K562 (cell line): ENCODE measurements at regions not wholly inside any gene's neighbourhood (a gene's known extent, or its start where the extent isn't known, plus 50 kb on each side); places are given as distances from the start of the nearest gene placed in this dataset.

Source experiments
- ATAC-seq: fragments of 200-7000 bp; cut with Tn5 transposase; 3 replicates; pipeline ENCODE4 v1.9.1; 2020; ENCODE audit warnings: moderate library complexity
- BruUV-seq: library from RNA; stranded (reverse); fragments of 400-500 nt; replicated peaks from 2 replicates; lab custom pipeline; 2021; lab: Mats Ljungman, UMichigan
- CTCF ChIA-PET: fragments of 300-600 bp; formaldehyde crosslinking; extraction: SDS; loops from one replicate; lab custom pipeline; 2021; ENCODE audit warnings: low intra/inter-chr PET ratio; lab: Yijun Ruan, JAX
- POLR2A ChIA-PET: fragments of 300-600, 350-650 bp; sonication (Branson Sonifier 250); formaldehyde crosslinking; extraction: SDS; loops from one replicate; lab custom pipeline; 2021; ENCODE audit warnings: antibody characterized with exemption, inconsistent platforms; lab: Yijun Ruan, JAX
- DNase-seq, 4 experiments: peaks; one replicate each; pipeline versions ENCODE4 v3.0.0 to v3.0.0-alpha.2; 2011 to 2018; ENCODE audit warnings: low spot score in 3 of 4, mixed read lengths in 3 of 4; ENCODE audit errors: extremely low read depth in 1 of 4
- FAIRE-seq: peaks from 2 replicates; lab custom pipeline; 2011; peaks lifted over from hg19 to GRCh38; lab: Jason Lieb, UNC
- H2AFZ ChIP-seq: 2 replicates; pipeline ENCODE4 v1.6.0; 2011; ENCODE audit warnings: low read depth, low read length, control low read depth, inconsistent platforms
- H3K27ac ChIP-seq: fragments of 200-600 bp; 3 replicates; pipeline ENCODE4 v1.8.0; 2011; ENCODE audit warnings: low read depth, mild to moderate bottlenecking, control low read depth, inconsistent platforms, low read length, moderate library complexity, mixed read lengths; ENCODE audit errors: extremely low read depth
- H3K27me3 ChIP-seq, 2 experiments: fragments of 300-600 bp in 1 of 2; 2 replicates in 1 of 2; 3 replicates in 1 of 2; pipeline versions ENCODE4 v1.6.0 to v1.8.0; 2011; ENCODE audit warnings: inconsistent platforms in 2 of 2, low read length in 2 of 2, mild to moderate bottlenecking in 1 of 2, mixed read lengths in 1 of 2, moderate library complexity in 1 of 2; ENCODE audit not compliant: control insufficient read depth in 2 of 2, insufficient read depth in 2 of 2
- H3K36me3 ChIP-seq: fragments of 300-600 bp; 3 replicates; pipeline ENCODE4 v1.8.0; 2011; ENCODE audit warnings: mild to moderate bottlenecking, low read length, inconsistent platforms; ENCODE audit not compliant: control insufficient read depth, insufficient read depth
- H3K4me1 ChIP-seq, 2 experiments: fragments of 200-600 bp in 1 of 2; replicated peaks in 1 of 2; 2 replicates in 1 of 2; 3 replicates in 1 of 2; pipeline versions ENCODE4 v1.5.1 to v1.8.0; 2011; ENCODE audit warnings: inconsistent platforms in 2 of 2, low read length in 2 of 2, mild to moderate bottlenecking in 1 of 2, mixed read lengths in 1 of 2, moderate library complexity in 1 of 2; ENCODE audit not compliant: control insufficient read depth in 2 of 2, insufficient read depth in 2 of 2
- H3K4me2 ChIP-seq: 2 replicates; pipeline ENCODE4 v1.6.1; 2011; ENCODE audit warnings: low read length, control low read depth, inconsistent platforms, mixed read lengths; ENCODE audit not compliant: insufficient read depth
- H3K4me3 ChIP-seq: fragments of 200-600 bp; sonication (generic), shearing (Covaris generic); 2 replicates; pipeline ENCODE4 v1.5.1; 2016; ENCODE audit warnings: control low read depth, inconsistent platforms
- H3K79me2 ChIP-seq: fragments of 200-600 bp; 3 replicates; pipeline ENCODE4 v1.8.0; 2011; ENCODE audit warnings: low read length, inconsistent platforms; ENCODE audit not compliant: control insufficient read depth, insufficient read depth
- H3K9ac ChIP-seq, 2 experiments: 2 replicates each; pipeline versions ENCODE4 v1.6.0 to v1.6.1; 2011; ENCODE audit warnings: low read depth in 2 of 2, low read length in 2 of 2, control low read depth in 1 of 2, inconsistent platforms in 1 of 2, mild to moderate bottlenecking in 1 of 2, mixed read lengths in 1 of 2; ENCODE audit not compliant: insufficient read depth in 1 of 2
- H3K9me1 ChIP-seq: one replicate; pipeline ENCODE4 v1.6.0; 2011; ENCODE audit warnings: inconsistent platforms, mild to moderate bottlenecking, low read length, moderate library complexity; ENCODE audit not compliant: control insufficient read depth, insufficient read depth
- H3K9me3 ChIP-seq: replicated peaks from 2 replicates; pipeline ENCODE4 v1.5.1; 2011; ENCODE audit warnings: low read depth, low read length, inconsistent platforms; ENCODE audit not compliant: control insufficient read depth, insufficient read depth
- H4K20me1 ChIP-seq: replicated peaks from 2 replicates; pipeline ENCODE4 v1.6.1; 2011; ENCODE audit warnings: low read length, inconsistent platforms, mixed read lengths; ENCODE audit not compliant: control insufficient read depth, insufficient read depth
- CHD2 ChIP-seq: IDR thresholded peaks from 2 replicates; pipeline ENCODE4 v1.6.1; 2011; ENCODE audit warnings: low read depth, low read length
- LEF1 ChIP-seq: fragments of 450-650 bp; IDR thresholded peaks from 2 replicates; pipeline ENCODE4 v1.6.1; 2016; ENCODE audit warnings: mild to moderate bottlenecking
- MCM2 ChIP-seq: fragments of 450-650 bp; IDR thresholded peaks from 2 replicates; pipeline ENCODE4 v1.6.1; 2017; ENCODE audit warnings: low read depth, mild to moderate bottlenecking
- NBN ChIP-seq: fragments of 450-650 bp; IDR thresholded peaks from 2 replicates; pipeline ENCODE4 v1.6.1; 2016; ENCODE audit warnings: low read depth, mild to moderate bottlenecking
- NR3C1 ChIP-seq: sonication (generic); formaldehyde crosslinking; IDR thresholded peaks from 2 replicates; pipeline ENCODE4 v1.8.1; 2022; ENCODE audit warnings: missing genetic modification reagents
- OTX1 ChIP-seq: fragments of 450-650 bp; formaldehyde crosslinking; IDR thresholded peaks from 2 replicates; pipeline ENCODE4 v1.4.0; 2022; ENCODE audit warnings: mild to moderate bottlenecking
- POLR2A ChIP-seq: fragments of 450-650 bp; conservative IDR thresholded peaks from 2 replicates; pipeline ENCODE4 v1.6.1; 2016
- SAFB2 ChIP-seq: fragments of 200-400 bp; formaldehyde crosslinking; IDR thresholded peaks from 2 replicates; pipeline ENCODE4 v1.6.1; 2018; ENCODE audit warnings: borderline replicate concordance, low read length, low read depth, moderate library complexity; ENCODE audit not compliant: severe bottlenecking
- U2AF1 ChIP-seq: fragments of 200-400 bp; formaldehyde crosslinking; optimal IDR thresholded peaks from 2 replicates; pipeline ENCODE3; 2017; ENCODE audit warnings: mild to moderate bottlenecking, low read depth, low read length, moderate library complexity
- ZNF12 ChIP-seq: sonication (generic); formaldehyde crosslinking; IDR thresholded peaks from 2 replicates; pipeline ENCODE4 v1.4.0; 2020; ENCODE audit warnings: mild to moderate bottlenecking, missing genetic modification reagents
- ZNF146 ChIP-seq: IDR thresholded peaks from one replicate; pipeline ENCODE4 v1.6.1; 2018; ENCODE audit warnings: missing compliant biosample characterization; ENCODE audit not compliant: unreplicated experiment
- ZNF408 ChIP-seq: fragments of 250-450 bp; sonication (Bioruptor Pico); IDR thresholded peaks from 2 replicates; pipeline ENCODE4 v1.4.0; 2020; ENCODE audit warnings: low read depth, mild to moderate bottlenecking, moderate library complexity
- WGBS: fragments of 100-300 bp; shearing (Covaris generic); methylation state at CpG from one replicate; pipeline ENCODE4 v1.1.6; 2016; ENCODE audit warnings: low coverage, mixed read lengths; ENCODE audit not compliant: insufficient coverage; ENCODE audit errors: missing lambda C conversion rate; 5-methylcytosine and 5-hydroxymethylcytosine counted together
- in situ Hi-C: fragments of 300-500 bp; cut with MboI; formaldehyde crosslinking; loops from 4 replicates; pipeline ENCODE4 v1.15.0; 2018; ENCODE audit warnings: inconsistent platforms, mixed read lengths
- intact Hi-C: fragments of 100-400 bp; cut with micrococcal nuclease; formaldehyde crosslinking; loops from 2 replicates; pipeline ENCODE4 v1.14.2; 2022
- TF ChIP-seq, protein P1 (sequence below), 2 experiments: IDR thresholded peaks in 1 of 2; conservative IDR thresholded peaks in 1 of 2; 2 replicates each; pipeline ENCODE4 v1.6.1; 2016; ENCODE audit warnings: low read depth in 2 of 2, mild to moderate bottlenecking in 1 of 2, missing compliant biosample characterization in 1 of 2, missing genetic modification characterization in 1 of 2, moderate library complexity in 1 of 2
- TF ChIP-seq, protein P2 (sequence below): sonication (generic); formaldehyde crosslinking; IDR thresholded peaks from 2 replicates; pipeline ENCODE4 v1.8.0; 2023; ENCODE audit warnings: mild to moderate bottlenecking, missing genetic modification reagents

DNA sequence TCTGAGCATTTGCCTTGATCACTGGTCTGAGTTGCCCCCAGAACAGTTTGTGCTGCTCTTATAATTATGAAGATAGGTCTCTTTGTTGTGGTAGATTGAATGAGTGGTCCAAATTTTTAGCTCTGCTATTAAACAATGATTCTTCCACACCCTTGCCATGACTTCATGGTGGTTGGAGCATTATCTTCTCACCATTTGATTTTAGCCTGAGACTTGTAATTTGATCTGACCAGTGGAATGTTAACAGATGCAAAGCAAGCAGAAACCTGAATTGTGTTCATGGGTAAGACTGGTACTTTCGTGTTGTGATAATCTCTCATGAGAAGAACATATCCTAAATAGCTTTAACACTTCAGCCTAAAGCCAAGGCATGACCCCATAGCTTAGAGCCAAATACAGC lies 139.1 kb downstream of the TFPI2 start:
- Histone ChIP-seq H3K9me3 (no peaks in the 10 kb centered on the region), H2AFZ (no peak overlapping the region), H3K27ac (no peak overlapping the region), H3K27me3 (no peaks in the 10 kb centered on the region), H3K4me2 (no peak overlapping the region), H3K9me1 (no peaks in the 10 kb centered on the region)
- POLR2A ChIA-PET = interaction anchor here (0.7 to 1.0 kb wide), 2 partner anchors 9 to 519 kb away, joined by 3 to 6 read pairs; partner anchors contain the start of gene VPS50
- CTCF ChIA-PET = no interaction called here
- intact Hi-C loops = no loop called here
- no peak for DNase-seq
- no peak for TF ChIP-seq CHD2
- TF ChIP-seq ZNF408 (CRISPR knock-in tag) = no peak
- TF ChIP-seq OTX1 (CRISPR knock-in tag) = no peak
- TF ChIP-seq MCM2 = no peak
- TF ChIP-seq ZNF146 = no peak
- TF ChIP-seq, protein P1, sequence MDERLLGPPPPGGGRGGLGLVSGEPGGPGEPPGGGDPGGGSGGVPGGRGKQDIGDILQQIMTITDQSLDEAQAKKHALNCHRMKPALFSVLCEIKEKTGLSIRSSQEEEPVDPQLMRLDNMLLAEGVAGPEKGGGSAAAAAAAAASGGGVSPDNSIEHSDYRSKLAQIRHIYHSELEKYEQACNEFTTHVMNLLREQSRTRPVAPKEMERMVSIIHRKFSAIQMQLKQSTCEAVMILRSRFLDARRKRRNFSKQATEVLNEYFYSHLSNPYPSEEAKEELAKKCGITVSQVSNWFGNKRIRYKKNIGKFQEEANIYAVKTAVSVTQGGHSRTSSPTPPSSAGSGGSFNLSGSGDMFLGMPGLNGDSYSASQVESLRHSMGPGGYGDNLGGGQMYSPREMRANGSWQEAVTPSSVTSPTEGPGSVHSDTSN (CRISPR knock-in tag; IDR thresholded peaks at IDR 0.05; ENCODE audit: low read depth) = no peak
- TF ChIP-seq, protein P1 (tag; conservative IDR thresholded peaks at IDR 0.05; ENCODE audit: low read depth) = no peak
- no peak for TF ChIP-seq LEF1
- no peak for TF ChIP-seq NR3C1
- TF ChIP-seq NBN = no peak
- TF ChIP-seq SAFB2 = no peak
- TF ChIP-seq, protein P2, sequence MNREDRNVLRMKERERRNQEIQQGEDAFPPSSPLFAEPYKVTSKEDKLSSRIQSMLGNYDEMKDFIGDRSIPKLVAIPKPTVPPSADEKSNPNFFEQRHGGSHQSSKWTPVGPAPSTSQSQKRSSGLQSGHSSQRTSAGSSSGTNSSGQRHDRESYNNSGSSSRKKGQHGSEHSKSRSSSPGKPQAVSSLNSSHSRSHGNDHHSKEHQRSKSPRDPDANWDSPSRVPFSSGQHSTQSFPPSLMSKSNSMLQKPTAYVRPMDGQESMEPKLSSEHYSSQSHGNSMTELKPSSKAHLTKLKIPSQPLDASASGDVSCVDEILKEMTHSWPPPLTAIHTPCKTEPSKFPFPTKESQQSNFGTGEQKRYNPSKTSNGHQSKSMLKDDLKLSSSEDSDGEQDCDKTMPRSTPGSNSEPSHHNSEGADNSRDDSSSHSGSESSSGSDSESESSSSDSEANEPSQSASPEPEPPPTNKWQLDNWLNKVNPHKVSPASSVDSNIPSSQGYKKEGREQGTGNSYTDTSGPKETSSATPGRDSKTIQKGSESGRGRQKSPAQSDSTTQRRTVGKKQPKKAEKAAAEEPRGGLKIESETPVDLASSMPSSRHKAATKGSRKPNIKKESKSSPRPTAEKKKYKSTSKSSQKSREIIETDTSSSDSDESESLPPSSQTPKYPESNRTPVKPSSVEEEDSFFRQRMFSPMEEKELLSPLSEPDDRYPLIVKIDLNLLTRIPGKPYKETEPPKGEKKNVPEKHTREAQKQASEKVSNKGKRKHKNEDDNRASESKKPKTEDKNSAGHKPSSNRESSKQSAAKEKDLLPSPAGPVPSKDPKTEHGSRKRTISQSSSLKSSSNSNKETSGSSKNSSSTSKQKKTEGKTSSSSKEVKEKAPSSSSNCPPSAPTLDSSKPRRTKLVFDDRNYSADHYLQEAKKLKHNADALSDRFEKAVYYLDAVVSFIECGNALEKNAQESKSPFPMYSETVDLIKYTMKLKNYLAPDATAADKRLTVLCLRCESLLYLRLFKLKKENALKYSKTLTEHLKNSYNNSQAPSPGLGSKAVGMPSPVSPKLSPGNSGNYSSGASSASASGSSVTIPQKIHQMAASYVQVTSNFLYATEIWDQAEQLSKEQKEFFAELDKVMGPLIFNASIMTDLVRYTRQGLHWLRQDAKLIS (CRISPR knock-in tag) = no peak
- no peak for TF ChIP-seq POLR2A
- TF ChIP-seq ZNF12 (CRISPR knock-in tag) = no peak
- no peak for TF ChIP-seq U2AF1
- TF ChIP-seq, all 486 proteins: peak for 0
- Histone ChIP-seq H3K79me2 (no peaks in the 10 kb centered on the region), H3K36me3 (no peaks in the 10 kb centered on the region), H3K9ac (no peak overlapping the region), H3K4me3 (no peak overlapping the region), H3K4me1 (no peaks in the 10 kb centered on the region), H4K20me1 (no peaks in the 10 kb centered on the region)
- 0% methylated on average over 1 of the region's 1 CpG for WGBS
- no TSS peak for BruUV-seq
- FAIRE-seq (no peak), ATAC-seq (no peak)
- in situ Hi-C loops = no loop called here
